GM18517 (cell line): ENCODE measurements at regions not wholly inside any gene's neighbourhood (a gene's known extent, or its start where the extent isn't known, plus 50 kb on each side); places are given as distances from the start of the nearest gene placed in this dataset.
"Not testable (repeated sequence)": the region's sequence is repeated elsewhere in the genome, so short reads cannot be mapped to it uniquely, and the experiment has no call there.

Source experiments
- ATAC-seq: cut with Tn5 transposase; IDR thresholded peaks from one replicate; pipeline ENCODE4 v1.9.1; 2021; ENCODE audit warnings: mild to moderate bottlenecking, moderate library complexity; ENCODE audit not compliant: unreplicated experiment

DNA sequence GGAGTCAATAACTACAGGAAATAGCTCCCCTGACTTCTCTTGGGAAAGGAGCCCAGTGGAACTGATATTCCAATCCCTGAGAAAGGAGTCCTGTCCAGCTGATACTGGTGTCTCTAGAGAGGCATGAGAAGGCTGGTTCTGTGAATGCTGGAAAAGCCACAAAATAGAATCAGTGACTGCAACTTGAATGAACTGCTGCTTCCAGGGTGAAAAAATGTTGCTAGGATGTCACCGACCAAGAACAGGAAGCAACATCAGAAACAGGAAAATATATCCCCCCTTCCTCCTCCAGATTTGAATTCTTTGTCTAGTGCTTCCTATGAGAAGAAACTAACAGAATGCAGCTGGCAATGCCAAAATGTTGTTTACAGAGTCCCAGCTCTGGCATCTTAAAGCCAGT, 269.3 kb upstream of the LYPLAL1 start:
- ATAC-seq, result no peak

DNA sequence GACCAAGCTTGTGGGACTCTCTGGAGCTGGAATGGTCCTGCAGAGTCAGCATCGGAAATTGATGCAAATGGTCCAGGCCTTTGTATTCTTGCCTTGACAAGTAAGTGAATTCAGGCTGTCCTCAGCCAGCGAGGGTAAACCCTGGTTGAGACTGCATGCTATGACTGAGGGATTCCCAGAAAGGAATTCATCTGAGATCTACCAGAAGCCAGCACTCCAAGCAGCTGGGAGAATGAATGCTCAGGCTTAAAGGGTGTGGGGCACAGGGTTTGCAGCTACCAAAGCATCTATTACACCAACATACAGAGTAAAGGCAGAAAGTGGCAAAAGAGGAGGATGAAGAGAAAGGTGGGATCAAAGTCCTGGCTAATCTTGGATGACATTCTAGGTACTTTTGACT, 257.0 kb upstream of the LYPLAL1 start:
- ATAC-seq, result no peak

DNA sequence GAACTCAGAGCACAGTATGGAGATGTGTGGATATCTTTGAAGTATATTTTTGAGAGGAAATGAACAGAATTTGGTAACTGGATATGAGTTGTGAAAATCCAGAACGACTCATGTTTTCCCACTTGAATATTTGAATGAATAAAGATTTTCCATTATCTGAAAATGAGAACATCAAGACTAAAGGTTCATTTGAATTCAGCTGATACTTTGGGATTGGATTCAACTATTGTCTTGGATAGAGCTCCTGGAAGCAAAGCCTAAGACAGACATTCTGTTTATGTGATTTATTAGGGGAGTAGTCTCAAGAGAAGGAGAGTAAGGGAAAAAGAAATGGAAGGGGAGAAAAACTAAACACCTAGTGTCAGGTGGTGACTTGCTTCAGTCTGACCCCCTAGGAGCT, 256.0 kb upstream of the LYPLAL1 start:
- no peak for ATAC-seq

DNA sequence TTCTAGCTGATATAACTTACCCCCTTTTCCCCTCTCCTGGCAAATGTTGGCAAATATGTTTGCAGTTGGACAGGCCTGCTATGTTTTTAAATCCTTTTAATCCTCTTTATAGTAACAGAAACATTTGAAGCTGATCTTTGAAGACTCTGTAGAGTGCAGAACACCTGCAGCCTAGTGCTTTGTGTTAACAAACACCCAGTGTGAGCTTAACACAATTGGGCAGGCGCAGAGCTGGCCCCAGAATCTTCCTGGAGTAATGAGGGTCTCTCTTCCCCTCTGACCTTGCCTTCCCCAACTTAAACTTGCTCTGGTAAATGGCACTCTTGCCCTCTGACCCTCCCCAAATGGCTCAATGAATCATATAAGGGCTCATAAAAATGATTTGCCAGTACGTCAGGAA, 247.9 kb upstream of the LYPLAL1 start:
- no peak for ATAC-seq

DNA sequence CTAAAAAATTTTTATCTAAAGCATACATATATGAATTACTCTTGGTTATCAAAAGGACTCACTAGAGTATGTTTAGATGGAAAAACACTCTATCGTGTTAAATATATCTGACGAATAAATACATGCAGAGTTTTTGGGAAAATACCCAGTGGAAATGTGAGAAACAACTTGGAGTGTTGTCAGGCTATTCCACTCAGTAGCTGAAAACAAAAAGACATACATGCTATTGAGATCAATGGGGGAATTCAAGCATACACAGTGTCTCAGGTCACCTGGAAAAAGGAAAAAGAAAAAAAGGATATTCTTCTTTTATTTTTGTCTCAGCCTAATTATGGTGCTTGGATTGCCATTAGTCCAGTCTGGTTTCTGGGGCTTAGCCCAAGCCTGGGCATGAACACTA, 247.0 kb upstream of the LYPLAL1 start:
- ATAC-seq, result no peak

DNA sequence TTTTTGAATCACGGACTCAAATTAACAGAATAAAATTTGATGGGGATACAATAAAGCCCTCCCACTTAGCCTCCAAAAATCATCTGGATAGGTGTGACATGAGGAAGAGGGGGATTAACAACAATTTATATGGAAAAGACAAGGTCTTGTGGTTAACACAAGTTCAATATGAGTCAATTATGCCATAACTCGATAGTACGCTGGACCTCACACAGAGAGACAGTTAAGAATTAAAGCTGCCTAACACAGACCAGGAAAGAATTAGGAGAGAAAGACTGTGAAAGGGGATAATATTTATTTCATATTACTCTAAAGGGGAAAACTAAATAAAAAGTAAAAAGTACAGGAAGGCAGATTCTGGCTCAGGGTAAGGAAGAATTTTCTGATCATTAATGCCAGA, 243.7 kb upstream of the LYPLAL1 start:
- ATAC-seq, result no peak

DNA sequence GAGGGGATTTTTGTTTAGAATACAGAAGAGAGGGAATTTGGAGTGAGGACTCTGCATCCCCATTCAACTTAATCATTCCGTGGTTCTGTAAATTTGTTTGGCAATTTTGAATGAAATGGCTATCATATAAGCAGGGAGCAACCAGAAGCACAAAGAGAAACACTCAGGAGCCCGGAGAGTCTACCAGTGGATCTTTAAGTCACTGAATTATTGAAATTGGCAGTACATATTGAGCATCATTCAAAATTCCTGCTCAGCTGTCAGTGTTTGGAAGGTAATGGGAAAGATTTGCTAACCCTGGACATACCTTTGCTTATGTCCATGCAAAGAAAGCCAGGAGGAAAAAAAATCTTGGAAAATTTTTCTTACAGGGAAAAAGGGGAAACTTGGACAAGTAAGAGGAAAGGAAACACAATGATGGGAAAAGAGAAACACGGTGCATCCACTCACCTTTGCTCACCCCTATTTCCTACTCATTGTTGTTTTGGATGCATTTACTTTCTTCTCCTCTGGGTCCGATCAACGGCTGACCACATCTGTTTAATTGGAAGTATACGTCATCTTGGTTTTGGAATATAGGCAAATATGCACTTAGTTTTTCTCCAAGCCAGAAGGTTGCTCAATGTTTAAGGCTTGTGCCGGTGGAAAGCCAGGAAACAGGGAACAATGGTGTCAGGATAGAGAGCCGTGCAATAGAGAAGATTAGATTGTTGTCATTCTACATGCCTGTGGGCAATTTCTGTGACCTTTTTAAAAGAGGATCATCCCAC, 243.0 kb upstream of the LYPLAL1 start:
- no peak for ATAC-seq

DNA sequence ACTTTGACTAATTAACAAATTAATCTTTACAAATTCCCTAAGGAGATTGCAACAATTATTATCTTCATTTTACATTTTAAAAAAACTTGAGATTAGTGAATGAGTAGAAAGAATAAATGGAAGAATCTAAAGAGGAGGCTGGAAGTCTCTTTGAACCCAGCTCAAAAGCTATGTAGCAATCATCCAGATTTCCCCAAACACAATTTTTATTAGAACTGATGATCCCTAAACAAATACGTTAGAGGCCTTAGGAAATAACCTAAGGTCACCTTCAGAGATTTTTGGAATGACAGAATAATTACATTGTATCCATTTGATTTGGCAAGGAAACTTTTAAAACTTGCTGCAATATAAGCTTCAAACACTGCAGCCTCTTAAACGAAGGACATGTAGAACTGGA, 242.4 kb upstream of the LYPLAL1 start:
- no peak for ATAC-seq

DNA sequence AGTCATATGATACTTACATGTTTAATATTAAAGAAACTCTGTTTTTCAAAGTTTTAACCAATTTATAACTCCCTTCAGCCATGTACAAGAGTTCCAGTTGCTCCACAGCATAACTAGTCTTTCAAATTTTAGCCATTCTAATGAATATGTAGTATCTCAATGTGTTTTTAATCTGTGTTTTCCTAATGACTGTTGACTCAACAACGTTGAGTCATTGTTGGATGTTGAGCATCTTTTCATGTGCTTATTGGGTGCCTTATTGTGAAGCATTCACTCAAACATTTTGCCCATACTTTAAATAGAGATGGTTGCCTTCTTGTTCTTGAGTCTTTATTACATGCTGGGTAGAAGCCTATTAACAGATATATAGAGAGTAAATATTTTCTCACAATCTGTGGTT, 240.2 kb upstream of the LYPLAL1 start:
- no peak for ATAC-seq

DNA sequence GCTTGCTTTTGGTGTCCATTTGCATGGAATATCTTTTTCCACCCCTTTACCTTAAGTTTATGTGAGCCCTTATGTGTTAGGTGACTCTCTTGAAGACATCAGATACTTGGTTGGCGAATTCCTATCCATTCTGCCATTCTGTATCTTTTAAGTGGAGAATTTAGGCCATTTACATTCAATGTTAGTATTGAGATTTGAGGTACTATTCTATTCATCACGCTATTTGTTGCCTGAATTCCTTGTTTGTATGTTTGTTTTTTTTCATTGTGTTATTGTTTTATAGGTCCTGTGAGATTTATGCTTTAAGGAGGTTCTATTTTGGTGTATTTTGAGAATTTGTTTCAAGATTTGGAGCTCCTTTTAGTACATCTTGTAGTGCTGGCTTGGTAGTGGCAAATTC, 238.3 kb upstream of the LYPLAL1 start:
- not testable (repeated sequence) for ATAC-seq

DNA sequence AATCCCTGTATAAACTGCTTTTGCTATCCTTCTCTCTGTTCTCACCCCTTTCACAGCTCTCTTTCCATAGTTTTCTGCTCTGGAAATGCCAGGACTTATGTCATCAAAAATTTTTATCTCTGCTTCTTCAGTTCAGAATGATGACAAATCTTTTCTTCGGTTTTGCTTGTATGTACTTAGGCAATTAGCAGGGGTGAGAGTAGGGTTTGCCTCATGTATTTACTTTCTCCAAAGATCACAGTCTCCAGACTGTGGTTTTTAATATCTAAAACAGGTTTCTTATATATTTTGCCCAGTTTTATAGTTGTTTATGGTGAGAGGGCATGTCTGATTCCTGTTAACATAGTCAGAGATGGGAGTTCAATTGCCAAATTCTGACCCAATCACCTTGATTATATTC, 235.4 kb upstream of the LYPLAL1 start:
- no peak for ATAC-seq

DNA sequence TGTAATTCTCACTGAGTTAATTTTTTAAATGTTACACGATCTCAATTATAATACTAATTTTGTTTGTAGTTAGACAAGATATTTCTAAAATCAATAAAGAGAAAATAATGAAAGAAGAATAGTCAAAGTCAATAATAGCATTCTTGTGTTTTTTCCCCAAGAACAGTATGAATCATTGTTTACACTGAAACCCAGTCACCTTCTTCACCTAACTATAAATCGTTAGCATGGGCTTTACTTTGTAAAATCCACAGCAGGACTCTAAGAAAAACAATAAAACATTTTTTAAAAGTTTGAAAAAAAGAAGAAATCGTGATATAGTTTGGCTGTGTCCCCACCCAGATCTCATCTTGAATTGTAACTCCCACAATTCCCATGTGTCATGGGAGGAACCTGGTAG, 234.6 kb upstream of the LYPLAL1 start:
- ATAC-seq, result no peak

DNA sequence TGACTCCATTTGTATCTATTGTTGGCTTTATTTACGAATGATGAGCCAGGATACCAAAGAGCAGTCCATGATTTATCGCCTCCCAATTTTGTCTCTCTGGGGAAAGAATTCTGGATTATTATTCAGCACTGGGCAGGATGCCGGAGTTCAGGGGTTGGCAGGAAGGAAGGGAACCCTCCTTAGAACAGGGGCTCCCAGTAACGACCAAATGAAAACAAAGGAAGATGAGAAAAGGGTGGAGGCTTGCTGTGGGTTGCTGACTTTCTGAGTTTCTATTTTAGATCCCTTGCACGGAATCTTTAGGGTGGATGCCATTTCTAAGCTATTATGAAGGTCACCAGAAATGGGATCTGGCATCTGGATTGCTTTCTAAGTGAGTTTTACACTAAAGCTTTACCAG, 231.2 kb upstream of the LYPLAL1 start:
- no peak for ATAC-seq

DNA sequence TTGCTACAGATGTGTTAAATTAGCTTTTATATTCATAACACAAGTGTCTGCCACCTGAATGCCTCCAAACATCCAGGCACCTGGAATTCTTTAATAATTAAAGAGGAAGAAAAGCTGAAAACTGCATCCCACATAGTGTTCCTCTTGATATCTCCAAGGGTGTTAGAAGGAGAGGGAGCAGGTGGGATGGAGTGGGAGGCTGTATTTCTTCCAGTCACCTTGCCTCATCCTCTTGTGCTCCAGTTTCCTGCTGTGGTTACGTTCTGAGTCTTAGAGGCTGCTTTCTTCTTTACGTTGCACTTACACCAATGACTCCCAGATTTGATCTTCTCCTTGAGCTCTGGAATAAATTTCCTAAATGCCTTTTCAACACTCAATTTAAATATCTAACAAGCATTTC, 230.3 kb upstream of the LYPLAL1 start:
- no peak for ATAC-seq

DNA sequence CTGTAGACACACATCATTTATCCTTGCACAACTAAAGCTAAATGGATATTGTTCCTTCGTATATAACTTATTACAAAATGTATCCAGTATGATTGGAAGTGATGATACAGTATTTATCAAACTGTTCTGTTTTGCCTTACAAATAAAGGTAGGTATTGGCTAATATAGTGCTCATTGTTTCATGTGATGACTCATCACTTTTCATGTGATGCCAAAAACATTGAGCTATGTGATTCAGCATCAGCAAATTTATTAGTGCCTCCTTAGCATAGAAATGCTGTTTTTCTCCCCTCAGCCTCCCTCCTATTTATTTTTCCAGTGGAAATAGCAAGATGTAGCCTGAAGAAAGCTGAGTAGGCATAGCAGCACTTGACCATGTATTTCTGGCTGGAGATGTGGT, 228.6 kb upstream of the LYPLAL1 start:
- no peak for ATAC-seq

DNA sequence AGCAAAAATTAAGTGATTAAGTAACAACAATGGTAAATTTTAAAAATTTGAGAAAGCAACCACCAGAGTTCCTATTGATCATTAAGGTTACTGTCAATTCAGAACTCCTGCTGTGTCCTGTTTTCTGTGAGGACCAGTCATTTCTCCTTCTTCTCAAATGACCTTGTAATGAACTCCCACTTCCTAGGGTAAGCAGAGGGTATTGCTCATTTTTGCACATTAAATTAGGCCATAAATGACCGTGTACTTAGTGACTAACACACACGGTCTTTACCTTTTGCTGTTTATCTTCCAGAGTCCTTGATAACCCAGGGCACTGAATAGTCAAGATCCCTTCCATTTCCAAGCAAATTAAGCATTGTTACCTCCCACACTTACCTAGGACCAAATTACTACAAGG, 227.5 kb upstream of the LYPLAL1 start:
- no peak for ATAC-seq

DNA sequence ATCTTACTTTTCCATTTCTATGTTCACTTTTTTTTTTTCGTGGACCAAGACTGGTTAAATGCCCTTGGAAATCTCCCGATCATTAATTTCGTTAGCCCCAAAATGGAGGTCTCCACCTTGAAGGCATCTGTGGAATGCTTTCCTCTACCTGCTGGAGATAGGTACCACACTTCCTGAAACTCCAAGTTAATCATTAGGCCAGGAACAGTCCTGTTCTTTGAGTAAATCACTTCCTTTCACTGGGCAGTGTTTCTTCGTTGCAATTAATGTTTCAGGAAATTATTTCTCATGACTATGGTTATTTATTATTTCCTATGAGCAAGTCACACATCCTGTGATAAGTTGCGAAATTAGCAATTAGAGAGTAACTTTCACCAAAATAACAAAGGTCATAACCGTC, 225.2 kb upstream of the LYPLAL1 start:
- no peak for ATAC-seq

DNA sequence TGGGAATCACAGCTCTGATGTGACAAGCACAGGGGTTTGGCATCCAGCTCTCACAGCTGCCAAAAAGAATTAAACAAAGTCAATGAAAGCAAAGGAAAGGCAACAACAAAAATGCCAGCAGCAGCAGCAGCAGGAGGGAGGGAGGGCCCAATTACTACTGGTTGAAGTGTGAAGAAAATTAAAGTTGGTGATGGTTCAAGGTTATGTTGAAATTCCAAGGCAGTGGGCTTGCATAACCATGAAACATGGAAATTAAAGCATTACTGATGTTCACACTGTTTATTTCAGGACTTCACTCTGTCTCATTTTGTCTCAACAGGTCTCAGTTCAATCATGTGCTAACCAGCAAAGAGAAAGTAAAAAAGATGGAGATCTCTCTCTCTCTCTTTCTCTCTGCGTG, 220.3 kb upstream of the LYPLAL1 start:
- no peak for ATAC-seq

DNA sequence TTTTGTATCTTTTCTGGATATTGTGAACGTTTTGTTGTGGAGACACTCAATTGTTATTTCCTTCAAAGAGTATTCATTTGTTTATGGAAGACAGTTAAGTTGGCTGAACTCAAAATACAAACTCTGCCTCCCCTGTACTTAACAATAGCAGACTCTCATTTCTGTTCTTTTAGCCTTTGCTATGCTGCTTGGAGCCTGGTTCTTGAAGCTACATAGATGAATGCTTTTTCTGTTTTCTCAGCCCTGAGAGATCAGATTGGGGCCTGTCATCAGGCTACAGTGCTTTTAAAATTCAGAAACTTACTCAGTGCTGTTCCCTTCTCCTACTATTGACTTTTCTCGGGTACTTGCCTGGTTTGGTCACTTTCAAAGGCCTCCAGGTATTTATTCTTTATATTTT, 215.7 kb upstream of the LYPLAL1 start:
- ATAC-seq, result no peak

DNA sequence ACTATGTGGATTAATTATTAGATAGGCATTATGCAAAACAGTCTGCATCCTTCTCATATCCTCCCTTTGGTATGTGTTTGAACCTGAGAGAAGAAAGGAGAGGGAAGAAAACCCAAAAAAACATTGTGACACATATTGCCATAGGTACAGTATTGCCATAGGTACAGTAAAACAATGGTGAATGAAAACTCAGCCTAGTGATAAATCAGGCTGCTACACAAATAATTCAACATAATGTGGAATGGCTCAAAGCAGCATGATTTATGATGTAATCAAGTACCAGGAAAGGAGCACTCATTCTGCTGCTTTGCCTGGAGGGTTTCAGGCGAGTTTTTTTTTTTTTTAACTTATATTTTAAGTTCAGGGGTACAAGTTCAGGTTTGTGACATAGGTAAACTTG, 213.9 kb upstream of the LYPLAL1 start:
- no peak for ATAC-seq

DNA sequence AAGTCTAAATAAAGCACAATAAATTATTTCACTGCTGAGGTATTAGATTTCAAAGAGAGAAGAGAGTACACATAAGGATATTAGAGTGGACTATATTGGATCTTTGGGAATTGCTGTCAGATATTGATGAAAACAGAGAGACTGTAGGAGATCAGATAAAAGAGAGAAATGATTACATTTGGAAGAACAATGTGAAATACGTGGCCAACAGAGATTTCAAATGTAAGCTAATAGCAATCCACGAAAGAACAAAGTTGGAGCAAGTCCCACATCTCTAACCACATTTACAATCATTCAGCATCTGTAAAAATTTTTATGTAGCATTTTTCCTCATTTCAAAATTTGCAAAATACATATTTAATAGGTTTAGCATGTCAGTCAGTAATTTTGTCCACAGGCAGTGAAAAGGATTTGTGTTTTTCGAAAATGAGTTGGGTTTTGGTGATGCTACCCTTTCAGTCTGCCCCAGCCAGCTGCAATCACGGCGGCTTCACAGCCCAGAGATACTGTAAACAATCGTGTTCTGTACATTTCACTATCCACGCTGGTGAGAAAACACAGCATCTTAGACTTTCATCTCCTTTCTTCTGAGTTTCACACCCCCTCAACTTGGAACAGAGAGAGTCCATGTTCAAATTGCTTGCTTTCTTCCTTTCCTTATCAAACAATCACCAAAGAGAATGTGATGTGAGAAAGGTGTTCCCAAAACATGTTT, 209.1 kb upstream of the LYPLAL1 start:
- ATAC-seq, result no peak

DNA sequence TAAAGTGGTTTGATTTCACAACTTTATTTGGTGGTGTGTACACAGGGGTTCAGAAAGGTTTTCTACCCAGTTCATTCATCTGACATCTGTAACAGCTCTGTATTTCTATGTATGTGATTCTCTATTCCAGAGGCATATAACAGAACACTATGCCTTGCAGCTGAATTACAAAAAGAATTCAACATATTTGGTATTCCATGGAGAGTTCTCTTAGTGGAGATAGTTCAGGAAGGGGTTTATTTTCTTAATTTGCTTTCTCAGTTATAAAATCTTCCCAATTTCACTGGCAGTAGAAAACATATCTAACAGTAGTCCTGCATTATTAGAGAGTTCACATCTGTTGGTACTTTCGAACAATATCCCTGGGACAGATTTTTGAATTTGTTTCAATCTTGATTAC, 207.9 kb upstream of the LYPLAL1 start:
- no peak for ATAC-seq

DNA sequence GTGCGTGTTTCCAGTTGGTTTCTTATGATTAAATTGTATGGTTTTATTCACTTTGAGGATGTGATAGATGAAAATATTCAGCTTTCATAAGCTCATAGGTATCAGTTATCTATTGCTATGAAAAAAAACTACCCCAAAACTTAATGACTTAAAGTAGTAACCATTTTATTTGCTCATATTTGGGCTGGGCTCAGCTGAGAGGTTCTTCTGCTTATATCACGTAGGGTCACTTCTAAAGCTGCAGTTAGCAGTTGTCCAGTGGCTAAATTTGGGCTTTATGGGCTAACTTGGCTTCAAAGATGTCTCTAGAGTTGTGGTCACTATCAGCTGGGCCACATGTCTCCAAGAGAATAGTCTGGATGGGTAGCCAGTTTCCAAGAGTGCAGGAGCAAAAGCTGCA, 206.4 kb upstream of the LYPLAL1 start:
- no peak for ATAC-seq
